ENCODE measurements at regions not wholly inside any gene's neighbourhood (a gene's known extent, or its start where the extent isn't known, plus 50 kb on each side); places are given as distances from the start of the nearest gene placed in this dataset.

GRCh38 chr11:62030071-62030684 is 62.7 kb upstream of the FTH1 start:
- DNase-seq (ENCODE audit: low read depth in 2 of 2): no peak

- DNase-seq (ENCODE audit: low read depth in 2 of 2): no peak
Observed at GRCh38 chr11:62026739-62027370, 59.4 kb upstream of the FTH1 start.

GRCh38 chr11:62025487-62026105 is 58.2 kb upstream of the FTH1 start:
- peak; percentile 94 to 97 for DNase-seq (ENCODE audit: low read depth in 2 of 2)

GRCh38 chr11:62024936-62025486 is 57.6 kb upstream of the FTH1 start:
- DNase-seq (ENCODE audit: low read depth in 2 of 2): peak; percentile 49 to 66

- no peak for DNase-seq (ENCODE audit: low read depth in 2 of 2)
Observed at GRCh38 chr11:62022211-62022610, 54.8 kb upstream of the FTH1 start.

- no peak for DNase-seq (ENCODE audit: low read depth in 2 of 2)
Observed at GRCh38 chr11:62020661-62021060, 53.2 kb upstream of the FTH1 start.

GRCh38 chr11:62018981-62019664 is 51.7 kb upstream of the FTH1 start:
- DNase-seq (ENCODE audit: low read depth in 2 of 2): no peak

- DNase-seq (ENCODE audit: low read depth in 2 of 2): no peak
Observed at GRCh38 chr11:62017878-62018655, 50.6 kb upstream of the FTH1 start.

All from lung microvascular endothelial cell (primary cell).